ENCODE measurements at regions not wholly inside any gene's neighbourhood (a gene's known extent, or its start where the extent isn't known, plus 50 kb on each side); places are given as distances from the start of the nearest gene placed in this dataset.

DNA sequence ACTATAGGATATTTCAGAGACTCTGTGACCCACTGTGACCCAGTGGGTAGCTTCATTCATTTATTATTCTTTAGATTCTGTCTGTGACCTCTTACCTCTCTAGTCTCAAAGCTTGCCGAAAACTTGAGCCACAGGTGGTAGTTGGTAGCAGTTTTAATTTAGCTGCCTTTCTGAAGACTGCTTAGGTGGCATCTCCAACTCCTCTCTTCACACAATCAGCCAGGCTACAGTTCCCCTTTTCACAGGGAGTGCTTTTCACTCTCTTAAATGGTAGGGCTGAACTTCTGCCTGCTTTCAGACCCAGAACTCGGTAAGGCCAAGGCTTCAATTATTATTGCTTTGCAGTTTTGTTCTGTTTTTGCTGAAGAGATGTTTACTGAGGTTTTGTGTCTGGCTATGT lies 349.6 kb downstream of the ARL6IP6 start:
- DNase-seq: no peak
- Histone ChIP-seq H3K9me3 (no peaks in the 10 kb centered on the region), H3K4me3 (no peak overlapping the region), H3K36me3 (no peaks in the 10 kb centered on the region), H3K27ac (no peak overlapping the region), H3K4me1 (no peaks in the 10 kb centered on the region), H3K27me3 (no peaks in the 10 kb centered on the region)
- TF ChIP-seq, protein P1, sequence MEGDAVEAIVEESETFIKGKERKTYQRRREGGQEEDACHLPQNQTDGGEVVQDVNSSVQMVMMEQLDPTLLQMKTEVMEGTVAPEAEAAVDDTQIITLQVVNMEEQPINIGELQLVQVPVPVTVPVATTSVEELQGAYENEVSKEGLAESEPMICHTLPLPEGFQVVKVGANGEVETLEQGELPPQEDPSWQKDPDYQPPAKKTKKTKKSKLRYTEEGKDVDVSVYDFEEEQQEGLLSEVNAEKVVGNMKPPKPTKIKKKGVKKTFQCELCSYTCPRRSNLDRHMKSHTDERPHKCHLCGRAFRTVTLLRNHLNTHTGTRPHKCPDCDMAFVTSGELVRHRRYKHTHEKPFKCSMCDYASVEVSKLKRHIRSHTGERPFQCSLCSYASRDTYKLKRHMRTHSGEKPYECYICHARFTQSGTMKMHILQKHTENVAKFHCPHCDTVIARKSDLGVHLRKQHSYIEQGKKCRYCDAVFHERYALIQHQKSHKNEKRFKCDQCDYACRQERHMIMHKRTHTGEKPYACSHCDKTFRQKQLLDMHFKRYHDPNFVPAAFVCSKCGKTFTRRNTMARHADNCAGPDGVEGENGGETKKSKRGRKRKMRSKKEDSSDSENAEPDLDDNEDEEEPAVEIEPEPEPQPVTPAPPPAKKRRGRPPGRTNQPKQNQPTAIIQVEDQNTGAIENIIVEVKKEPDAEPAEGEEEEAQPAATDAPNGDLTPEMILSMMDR (IDR thresholded peaks at IDR 0.05): no peak
- intact Hi-C loops (cut with DNase I; ENCODE audit: low total_unique reads): no loop called here

DNA sequence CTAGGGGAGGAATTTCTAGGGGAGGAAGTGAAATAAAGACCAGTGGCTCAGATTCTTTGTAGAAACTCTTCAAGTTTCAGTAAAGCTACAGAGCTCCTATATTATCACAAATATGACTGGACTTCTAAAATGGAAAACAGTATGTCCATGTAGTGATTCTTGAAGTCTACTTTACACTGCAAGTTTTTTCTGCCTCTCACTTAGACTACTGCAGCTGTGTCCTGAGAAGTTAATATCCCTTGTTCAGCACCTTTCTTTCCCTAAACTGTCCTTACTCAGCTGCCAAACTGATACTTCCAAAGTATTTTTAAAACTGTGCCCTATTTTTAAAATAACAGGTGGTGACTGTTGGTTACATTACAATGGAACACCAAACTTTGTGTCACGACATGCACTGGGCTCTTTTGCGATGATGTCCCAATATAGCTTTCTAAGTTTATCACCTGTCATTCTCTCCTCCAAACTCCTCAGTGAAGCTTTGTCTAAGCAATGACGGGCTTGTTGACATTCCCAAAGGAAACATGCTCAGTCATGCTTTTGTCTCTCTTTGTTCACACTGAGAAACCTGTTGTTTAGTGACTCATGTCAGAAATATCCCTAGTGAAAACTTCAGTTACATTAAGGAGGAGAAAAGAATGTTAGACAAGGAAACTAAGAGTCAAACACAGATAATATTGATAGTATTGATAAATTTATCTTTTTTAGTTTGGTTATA lies 341.1 kb downstream of the ARL6IP6 start:
- Histone ChIP-seq H3K4me1 (no peaks in the 10 kb centered on the region), H3K27me3 (no peaks in the 10 kb centered on the region), H3K4me3 (no peak overlapping the region), H3K36me3 (no peaks in the 10 kb centered on the region), H3K9me3 (no peaks in the 10 kb centered on the region), H3K27ac (no peak overlapping the region)
- DNase-seq: no peak
- intact Hi-C loops (cut with DNase I; ENCODE audit: low total_unique reads): no loop called here
- TF ChIP-seq, protein P1 (IDR thresholded peaks at IDR 0.05): no peak

DNA sequence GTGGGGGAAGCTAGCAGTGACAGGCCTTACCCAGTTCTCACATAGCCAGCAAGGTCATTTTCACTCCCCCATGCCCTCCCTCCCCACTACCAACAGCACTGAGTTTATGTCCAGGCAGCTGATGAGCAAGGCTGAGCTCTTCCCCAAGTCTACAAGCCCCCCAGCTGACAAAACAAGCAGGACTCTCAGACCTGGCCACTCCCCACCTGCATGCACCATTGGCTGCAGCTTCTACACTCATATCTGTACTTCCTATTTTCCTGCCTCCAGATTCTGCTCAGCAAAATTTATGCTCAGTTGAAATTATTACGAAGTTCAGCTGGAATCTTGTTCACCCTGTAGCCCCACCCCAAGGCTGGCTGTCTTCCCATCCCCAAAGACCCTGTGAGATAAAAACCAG lies 339.3 kb downstream of the ARL6IP6 start:
- Histone ChIP-seq H3K9me3 (no peaks in the 10 kb centered on the region), H3K27me3 (no peaks in the 10 kb centered on the region), H3K4me1 (no peaks in the 10 kb centered on the region), H3K4me3 (no peak overlapping the region), H3K27ac (no peak overlapping the region), H3K36me3 (no peaks in the 10 kb centered on the region)
- intact Hi-C loops (cut with DNase I; ENCODE audit: low total_unique reads): no loop called here
- DNase-seq: no peak
- TF ChIP-seq, protein P1 (IDR thresholded peaks at IDR 0.05): no peak

DNA sequence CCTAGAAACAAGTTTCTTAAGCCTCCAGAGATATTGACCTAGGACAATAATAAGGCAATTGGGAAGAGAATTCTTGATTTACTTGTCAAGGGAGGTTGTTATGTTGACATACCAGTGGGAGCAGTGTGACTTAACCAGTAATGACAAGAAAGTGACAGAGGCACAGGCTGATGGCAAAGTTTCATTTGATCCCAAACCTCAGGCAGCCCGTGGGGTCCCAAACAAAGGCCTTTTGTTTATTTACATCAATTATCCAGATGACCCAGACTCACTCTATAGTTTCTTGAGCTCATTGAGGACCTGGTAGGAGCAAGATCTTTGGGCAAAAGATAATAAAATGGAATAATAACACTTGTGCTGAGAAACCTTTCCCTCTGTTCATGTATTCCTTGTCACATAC lies 336.8 kb downstream of the ARL6IP6 start:
- intact Hi-C loops (cut with DNase I; ENCODE audit: low total_unique reads): no loop called here
- Histone ChIP-seq H3K36me3 (no peaks in the 10 kb centered on the region), H3K9me3 (no peaks in the 10 kb centered on the region), H3K4me1 (no peaks in the 10 kb centered on the region), H3K27ac (no peak overlapping the region), H3K27me3 (no peaks in the 10 kb centered on the region), H3K4me3 (no peak overlapping the region)
- TF ChIP-seq, protein P1 (IDR thresholded peaks at IDR 0.05): no peak
- no peak for DNase-seq

DNA sequence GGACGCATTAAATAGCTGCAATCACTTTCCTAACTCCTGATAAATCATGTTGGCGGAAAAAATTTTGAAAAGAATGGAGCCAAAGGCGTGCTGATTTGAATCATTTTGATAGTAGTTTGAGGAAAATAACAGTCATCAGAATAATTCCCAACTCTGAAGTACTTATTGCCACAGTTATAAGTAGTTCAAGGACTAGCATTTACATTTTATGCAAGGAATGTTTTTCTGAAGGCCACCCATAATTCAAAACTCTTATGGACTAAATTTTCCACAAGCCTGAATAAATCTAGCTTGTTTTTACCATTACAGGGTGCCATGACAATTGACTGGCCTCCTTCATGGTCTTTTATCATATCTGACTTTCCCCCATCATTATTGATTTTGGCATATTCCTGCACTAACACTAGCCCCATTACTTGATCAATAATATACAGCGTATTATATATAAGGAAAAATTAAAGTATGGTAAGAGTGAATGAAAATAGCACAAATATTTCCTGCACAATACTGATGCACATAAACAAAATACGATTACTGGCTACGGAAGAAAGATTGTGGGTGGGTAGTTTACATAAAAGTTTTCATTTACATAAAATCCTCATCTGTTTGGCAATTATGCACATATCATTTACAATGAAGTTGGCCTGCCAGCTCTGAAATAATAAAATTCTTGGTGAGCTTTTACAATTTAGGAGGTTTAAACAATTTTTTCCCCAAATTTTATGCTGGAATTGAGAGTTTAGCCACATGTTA lies 334.6 kb downstream of the ARL6IP6 start:
- no peak overlapping the region for H3K27ac ChIP-seq
- no peaks in the 10 kb centered on the region for H3K4me1 ChIP-seq
- no peaks in the 10 kb centered on the region for H3K27me3 ChIP-seq
- DNase-seq: no peak
- H3K4me3 ChIP-seq: no peak overlapping the region
- H3K36me3 ChIP-seq: no peaks in the 10 kb centered on the region
- no peaks in the 10 kb centered on the region for H3K9me3 ChIP-seq
- TF ChIP-seq, protein P1 (IDR thresholded peaks at IDR 0.05): no peak
- intact Hi-C loops (cut with DNase I; ENCODE audit: low total_unique reads): no loop called here
